ENCODE measurements at regions not wholly inside any gene's neighbourhood (a gene's known extent, or its start where the extent isn't known, plus 50 kb on each side); places are given as distances from the start of the nearest gene placed in this dataset.
A peak's percentile ranks its signal among the peaks of the same experiment; 100 is the strongest.

GRCh38 chr2:129587426-129588064 lies 391.9 kb upstream of the RAB6C start (continued):
- no peak for TF ChIP-seq ZBTB40 (IDR thresholded peaks at IDR 0.05)
- TF ChIP-seq ZBTB40 (CRISPR knock-in tag; IDR thresholded peaks at IDR 0.05), result no peak
- TF ChIP-seq ATF1 (CRISPR knock-in tag; IDR thresholded peaks at IDR 0.05), result 0 out of 2 replicates have a peak, but pooled peaks have one; percentile 12
- TF ChIP-seq ATF1 (tag; IDR thresholded peaks at IDR 0.05), result peak; percentile 87
- TF ChIP-seq MAZ (CRISPR knock-in tag; conservative IDR thresholded peaks at IDR 0.05 in 1 of 2, IDR thresholded peaks at IDR 0.05 in 1 of 2), result peak in 1 of 2 experiments; percentile 17; a peak in 1 of 4 replicates
- TF ChIP-seq NR2C2 (CRISPR knock-in tag; IDR thresholded peaks at IDR 0.05), result no peak
- TF ChIP-seq NR2C2 (tag; IDR thresholded peaks at IDR 0.05), result peak; percentile 58; the same call in 1 of the 2 replicates
- no peak for TF ChIP-seq ELK3 (CRISPR knock-in tag; IDR thresholded peaks at IDR 0.05)
- TF ChIP-seq E2F6 (IDR thresholded peaks at IDR 0.05; ENCODE audit: borderline replicate concordance in 1 of 2, extremely low read depth in 1 of 2, insufficient read depth in 1 of 2, insufficient read length in 1 of 2, low read depth in 1 of 2, low read length in 1 of 2, poor library complexity in 1 of 2, severe bottlenecking in 1 of 2), result peak; percentile 88 to 95
- no peak for TF ChIP-seq SUPT5H (IDR thresholded peaks at IDR 0.05)
- TF ChIP-seq RNF2 (IDR thresholded peaks at IDR 0.05), result 0 out of 2 replicates have a peak, but pooled peaks have one; percentile 25
- no peak for TF ChIP-seq PATZ1 (CRISPR knock-in tag; IDR thresholded peaks at IDR 0.05; ENCODE audit: borderline replicate concordance)
